NCI-H2227 (cell line): ENCODE measurements at regions not wholly inside any gene's neighbourhood (a gene's known extent, or its start where the extent isn't known, plus 50 kb on each side); places are given as distances from the start of the nearest gene placed in this dataset.

Experiments
- DNase-seq: peaks from one replicate; lab custom pipeline; 2025; ENCODE audit not compliant: unreplicated experiment; lab: John Stamatoyannopoulos, UW

DNA sequence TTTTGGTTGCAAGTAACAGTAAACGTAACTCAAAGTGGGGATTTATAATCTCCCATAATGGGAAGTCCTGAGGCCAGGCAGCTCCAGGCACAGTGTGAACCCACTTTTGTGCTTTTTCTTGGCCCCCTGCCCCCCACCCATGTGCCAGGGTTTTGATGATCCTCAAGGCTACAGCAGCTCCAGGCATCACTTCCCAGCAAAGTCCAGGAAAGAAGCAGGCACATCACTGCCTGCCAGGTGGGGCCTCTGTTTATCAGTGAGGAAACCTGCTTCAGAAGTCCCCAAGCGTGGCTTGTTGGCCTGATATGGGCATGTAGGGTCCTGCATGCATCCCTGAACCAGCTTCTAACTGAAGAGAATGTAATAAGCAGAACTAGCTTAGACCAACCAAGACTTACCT lies 299.2 kb upstream of the SKOR2 start:
- no peak for DNase-seq

DNA sequence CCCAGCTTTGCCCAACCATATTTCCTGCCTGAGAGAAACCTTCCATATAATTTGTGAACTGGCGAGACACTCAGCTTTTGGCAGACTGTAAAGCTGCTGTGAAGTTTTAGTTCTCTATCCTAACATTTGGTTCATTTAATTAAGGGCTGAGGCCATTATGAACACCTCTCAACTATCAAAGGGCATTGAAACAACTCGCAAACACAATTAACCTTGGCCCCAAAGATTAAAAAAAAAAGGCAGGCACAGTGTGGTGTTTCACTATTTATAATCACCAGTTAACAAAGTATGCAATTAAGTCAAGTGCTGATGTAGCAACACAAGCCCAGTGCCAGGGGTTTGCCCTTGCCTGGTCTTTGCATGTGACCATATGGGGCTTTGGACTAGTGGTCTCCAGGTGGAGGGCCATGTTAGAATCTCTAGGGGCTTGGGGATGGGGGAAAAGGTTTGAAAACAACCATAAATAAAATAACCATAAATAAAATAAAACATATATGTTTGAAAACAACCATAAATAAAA lies 297.6 kb upstream of the SKOR2 start:
- DNase-seq: peak; percentile 45

DNA sequence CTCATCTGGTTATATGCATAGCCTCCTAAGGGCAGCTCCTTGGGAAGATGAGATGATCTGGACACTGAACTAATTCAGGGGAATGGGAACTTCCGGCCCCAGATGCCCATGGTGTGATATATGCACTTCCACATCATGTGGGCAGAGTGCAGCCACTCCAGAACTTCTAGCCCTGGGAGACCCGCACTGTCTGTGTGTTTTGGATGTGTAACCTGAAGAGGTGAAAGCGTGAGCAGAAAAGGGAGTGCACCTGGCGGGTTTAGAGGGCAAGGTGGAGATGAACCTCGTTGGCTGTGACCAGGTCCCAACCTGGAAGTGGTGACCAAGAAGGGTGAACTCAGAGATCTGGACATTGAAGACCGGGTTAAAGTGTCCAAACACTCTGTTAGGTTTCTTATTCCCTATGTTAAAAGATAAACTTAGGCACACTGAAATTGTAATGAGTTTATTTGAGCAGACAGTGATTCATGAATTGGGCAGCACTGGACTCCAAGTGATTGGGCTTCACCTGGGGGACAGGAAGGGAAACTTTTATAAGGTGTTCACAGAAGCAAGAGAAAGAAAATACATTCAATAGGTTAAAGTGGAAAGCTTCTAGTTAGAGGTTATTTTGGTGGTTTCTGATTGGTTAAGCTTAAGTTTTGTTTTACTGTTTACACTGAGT lies 296.2 kb upstream of the SKOR2 start:
- no peak for DNase-seq

DNA sequence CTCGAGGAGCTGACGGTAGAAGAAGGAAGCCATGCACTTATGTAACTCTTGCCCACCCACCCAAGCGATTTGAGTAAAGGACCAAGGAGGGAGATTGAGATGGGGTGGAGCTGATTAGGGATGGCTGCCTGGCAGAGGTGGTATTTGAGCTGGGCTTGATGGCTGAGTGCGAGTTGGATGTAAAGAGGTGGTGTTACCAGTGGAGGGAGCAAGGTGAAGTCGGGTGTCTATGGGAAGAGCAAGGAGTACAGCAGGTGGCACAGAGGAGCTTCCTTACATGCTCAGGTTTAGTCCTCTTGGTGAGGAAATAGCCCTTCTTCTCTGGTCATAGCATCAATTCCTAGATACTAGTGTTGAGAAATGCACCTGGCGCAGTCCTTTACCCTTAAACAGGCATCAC lies 294.2 kb upstream of the SKOR2 start:
- no peak for DNase-seq

DNA sequence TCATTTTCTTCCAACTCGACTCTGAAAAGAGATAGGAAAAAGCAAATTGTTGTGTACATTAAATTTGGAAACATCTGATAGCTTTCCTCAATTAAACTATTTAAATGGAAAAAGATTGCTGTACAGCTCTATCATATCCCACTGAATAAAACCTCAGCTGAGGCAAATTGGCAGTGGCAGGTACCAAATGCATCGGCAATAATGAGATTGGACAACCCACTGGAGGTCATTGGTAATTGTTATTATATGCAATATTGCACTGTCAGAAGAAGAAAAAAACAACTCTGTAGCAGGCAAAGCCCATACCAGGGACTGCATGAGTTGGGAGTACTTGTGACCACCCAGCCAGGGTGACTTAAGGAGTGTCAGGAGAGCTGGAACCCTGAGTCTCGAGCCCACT lies 291.6 kb upstream of the SKOR2 start:
- no peak for DNase-seq

DNA sequence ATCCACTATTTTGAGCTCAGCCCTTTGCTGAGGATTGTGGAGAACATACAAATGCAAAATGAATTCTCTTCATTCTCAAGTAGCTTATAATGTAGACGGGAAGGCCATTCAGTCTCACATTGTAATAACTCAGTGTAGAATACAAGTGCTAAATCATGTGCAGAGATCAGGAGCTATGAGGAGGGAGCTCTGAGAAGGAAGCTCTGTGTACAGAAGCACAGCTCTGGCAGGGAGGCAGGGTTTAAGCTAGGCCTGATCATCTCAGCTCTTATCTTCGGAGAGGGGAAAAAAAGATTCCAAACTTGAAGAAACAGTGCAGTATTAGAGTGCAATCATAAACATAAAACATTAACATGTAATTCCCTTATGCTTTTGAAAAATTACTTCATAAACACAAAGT lies 291.1 kb upstream of the SKOR2 start:
- no peak for DNase-seq

DNA sequence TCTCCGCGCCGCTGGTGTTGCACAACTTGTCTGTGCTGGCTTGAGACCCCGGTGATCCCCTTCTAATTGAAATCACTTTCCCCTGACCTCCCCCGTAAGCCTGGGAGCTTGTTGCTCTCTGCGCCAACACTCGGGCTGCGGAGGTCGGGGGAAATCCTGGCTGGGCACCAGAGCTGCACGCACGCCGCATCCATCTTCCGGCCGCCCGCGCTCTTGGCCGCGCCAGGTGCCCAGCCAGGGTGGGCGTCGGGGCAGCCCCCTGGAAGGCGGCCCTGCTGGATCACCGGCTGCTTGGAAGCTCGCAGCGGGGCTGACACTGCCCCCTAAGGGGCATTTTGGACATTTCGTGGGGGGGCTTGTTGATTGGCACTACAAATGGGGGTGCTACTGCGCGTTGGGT lies 280.3 kb upstream of the SKOR2 start:
- DNase-seq: peak; percentile 32

DNA sequence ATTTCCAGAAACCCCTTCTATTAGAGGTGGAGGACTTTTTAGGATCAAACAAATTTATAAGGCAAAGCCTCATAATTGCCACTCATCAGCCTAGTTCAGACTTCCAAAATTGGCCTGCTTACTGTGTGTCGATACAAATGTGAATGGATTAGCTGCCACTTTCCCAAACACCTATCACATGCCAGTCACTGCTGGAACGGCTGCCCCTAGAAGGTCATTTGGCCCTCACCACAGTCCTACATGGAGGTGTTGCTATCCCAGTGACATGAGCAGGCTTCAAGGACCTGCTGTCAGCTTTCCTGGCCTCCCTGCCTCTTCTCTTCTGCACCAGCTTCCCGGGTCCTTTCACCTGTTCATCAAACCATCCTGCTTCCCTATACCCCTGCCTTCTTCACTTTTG lies 279.2 kb upstream of the SKOR2 start:
- no peak for DNase-seq

DNA sequence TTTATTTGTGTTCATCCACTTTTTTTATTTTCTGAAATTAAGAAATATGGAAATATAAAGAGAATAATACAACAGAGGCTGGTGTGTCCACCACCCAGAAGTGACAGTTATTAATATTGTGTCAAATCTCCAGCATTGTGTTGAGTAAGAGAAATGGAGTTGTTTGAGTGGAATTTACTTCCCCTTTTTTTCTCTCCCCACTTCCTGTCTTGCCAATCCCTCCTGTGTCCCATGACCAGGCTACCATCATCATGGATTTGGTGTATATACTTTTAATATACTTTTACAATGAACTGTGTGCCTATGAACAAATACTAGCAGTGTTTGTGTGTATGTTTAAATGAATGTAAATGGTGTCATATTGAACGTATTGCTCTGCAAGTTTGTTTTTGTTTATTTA lies 276.9 kb upstream of the SKOR2 start:
- DNase-seq: no peak

DNA sequence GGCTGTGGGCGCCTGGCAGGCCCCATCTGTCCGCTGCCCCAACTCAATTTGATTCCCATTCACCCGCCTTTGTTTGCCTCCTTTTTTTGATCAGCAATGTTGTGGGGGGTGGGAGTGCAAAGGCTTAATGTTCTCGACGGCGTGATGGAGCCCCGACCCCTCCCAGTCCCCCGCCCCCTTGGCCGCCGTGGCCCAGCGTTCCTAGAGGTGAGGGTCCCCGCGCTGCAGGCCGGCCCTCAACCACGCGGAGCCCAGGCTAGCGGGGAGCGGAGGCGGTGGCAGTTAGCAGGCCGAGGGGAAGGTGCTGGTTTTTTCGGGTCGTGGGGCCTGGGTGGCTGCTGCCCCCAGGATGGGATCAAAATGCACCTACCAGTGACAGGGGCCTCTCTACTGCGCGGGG lies 274.7 kb upstream of the SKOR2 start:
- DNase-seq: no peak

DNA sequence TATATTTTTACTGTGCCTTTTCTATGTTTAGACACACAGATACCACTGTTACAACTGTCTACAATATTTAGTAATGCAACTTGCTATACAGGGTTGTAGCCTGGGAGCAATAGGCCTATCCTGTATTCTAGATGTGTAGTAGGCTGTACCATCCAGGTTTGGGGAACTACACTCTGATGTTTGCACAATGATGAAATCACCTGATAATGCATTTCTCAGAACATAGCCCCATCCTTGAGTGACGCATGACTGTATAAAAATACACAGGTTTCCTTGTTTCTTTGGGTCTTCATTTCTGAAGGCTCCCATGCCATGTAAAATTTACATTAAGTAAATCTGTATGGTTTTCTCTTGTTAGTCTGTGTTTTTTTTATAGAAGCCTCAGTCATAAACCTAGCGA lies 270.9 kb upstream of the SKOR2 start:
- no peak for DNase-seq

DNA sequence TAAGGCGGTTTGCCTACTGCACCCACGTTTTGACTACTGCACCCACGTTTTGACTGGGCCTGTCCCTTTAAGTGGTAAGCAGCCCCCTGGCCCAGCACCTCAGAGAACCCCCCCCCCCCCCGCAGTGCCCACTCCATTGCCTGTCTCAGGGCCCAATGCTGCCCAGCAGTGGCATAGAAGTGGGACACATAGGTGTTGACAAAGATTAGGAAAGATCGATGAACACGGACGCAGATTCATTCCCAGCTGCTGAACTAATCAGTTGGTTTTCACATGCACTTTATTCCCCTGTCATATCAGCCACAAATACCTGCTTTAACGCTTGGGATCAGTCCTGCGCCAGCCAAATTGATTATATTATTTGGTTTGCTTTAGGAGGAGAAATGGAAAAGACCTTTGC lies 268.8 kb upstream of the SKOR2 start:
- DNase-seq: no peak

DNA sequence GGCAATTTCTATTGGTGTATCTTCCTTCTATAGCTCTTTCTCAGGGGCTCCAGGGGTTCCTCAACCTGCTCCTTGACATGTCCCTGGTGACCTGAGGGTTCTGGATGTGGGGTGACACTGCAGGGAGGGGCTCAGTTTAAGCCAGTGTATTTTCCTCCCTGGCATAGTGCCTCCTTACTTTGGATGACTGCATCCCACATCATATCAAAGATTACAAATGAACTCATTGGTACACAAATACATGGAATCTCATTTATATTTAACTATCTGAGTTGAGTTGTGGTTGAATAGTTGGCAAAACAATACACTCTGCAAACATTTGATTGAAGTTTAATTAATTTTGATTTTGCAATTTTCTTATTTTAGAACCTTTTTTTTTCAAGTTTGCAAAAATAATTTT lies 268.2 kb upstream of the SKOR2 start:
- no peak for DNase-seq

DNA sequence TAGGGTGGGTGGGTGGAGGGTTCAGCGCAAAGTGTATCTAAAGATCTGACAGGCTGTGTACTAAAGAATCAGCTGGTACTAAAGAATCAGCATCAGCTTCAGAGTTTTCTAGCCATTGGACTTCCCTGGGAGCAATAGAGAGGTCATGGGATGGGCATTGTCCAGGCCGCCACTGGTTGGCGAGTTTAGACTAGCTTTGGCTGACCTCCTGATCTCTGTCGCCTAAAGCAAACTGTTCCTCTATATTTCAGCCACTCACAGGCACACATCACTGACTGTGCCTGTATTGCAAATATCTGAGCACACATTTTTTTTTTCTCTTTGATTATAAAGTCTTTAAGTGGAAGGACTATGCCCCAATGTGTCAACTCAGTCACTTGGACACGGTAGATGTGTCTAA lies 267.8 kb upstream of the SKOR2 start:
- DNase-seq: no peak

DNA sequence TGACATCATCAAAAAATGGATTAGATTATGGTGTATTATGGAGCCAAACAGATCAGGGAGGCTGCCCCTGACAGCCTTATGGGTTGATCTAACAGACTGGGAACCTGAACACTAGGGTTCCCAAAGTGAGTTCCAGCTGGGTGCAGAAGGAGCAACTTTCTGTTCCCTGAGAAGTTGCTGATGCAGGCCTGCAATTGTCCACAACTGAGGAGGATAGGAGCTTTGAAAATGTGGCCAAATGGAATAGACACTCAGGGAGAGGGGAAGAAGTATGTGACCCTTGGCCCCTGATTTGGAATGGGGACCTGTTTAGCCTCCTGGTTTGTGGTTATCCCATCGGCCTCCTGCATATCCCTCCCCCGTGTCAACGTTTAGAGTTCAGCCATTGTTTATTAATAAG lies 262.2 kb upstream of the SKOR2 start:
- DNase-seq: no peak

DNA sequence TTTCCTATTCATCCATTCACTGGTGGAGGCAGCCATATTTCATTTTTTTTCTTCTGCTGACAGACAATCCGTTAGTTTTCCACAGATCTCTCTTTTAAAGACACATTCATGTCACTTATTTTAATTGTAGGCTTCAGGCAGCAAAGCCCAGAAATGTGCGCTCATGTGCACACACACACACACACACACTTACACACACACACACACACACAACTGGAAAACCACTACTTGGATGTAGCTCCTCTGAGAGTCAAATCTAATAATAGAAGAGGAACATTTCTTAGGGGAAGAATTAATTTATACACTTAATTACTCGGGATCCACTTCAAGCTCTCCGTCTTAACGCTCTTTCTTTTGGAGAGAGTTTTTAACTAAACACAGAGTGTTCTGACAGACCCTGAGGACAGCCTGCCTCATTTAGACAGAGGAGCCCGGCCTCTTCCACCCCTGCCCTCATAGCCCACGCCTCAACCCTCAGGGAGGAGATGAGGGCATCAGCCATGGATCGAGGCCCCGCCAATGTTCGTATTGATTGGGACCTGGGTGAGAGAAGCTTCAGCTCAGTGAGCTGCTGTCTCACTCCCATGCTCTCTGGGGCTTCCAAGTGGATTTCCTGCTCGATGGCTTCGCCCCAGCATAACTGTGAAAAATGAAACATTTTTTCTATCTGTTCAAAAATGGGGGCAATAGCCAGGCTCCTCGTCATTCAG lies 261.4 kb upstream of the SKOR2 start:
- DNase-seq: peak; percentile 67

DNA sequence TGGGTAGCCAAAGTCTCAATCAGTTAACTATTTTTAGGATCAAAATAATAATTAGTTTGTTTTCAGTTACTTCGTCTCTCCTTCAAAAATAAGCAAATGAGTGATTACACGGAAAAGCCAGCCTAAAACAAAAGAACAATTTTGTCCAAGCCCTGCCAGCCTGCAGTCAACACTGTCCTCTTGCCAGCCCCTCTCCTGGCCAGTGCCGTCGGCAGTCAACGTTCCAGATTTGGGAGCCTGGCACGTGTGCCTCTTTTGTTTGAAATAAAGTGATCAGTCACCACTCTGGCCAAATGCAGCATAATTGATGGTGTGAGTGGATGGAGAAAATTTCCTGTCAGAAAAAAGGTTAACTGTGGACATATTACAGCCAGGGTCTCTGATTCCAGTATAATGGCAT lies 260.6 kb upstream of the SKOR2 start:
- DNase-seq: no peak

DNA sequence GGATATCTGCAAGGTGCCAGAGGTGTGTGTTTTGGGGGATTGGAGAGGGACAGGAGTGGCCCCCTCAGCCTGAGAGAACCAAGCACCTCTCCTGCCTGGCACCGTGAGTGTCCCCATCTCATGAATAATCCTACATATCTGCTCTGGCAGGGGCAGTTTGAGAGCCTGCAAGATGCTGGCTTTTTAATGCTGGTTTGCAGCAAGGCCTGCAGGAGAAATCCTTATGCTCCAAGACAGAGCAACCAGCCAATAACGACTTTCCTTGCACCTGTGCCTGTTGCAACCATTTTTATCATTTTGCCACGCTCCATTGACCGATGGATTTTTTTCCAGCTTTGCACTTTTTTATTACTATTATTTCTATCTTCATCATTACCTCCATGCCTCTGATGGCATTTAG lies 259.4 kb upstream of the SKOR2 start:
- DNase-seq: no peak

DNA sequence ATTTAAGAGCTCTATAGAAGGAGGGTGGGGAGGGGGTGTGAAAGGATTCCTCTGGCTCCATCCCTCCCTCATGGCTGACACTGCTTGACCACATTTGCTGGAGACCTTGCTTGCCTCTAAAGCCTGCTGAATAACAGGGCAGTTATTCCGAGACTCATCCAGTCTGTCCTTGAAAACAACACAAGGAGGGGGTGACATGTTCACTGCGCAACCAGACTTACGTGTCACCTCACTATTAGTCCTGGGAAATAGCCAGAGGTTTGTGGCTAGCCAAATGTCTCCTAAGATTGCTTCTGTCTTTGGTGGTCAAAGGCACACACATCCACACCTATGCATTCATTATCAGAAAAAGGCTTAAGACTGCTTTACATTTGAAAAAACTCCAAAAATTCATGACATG lies 256.2 kb upstream of the SKOR2 start:
- DNase-seq: no peak

DNA sequence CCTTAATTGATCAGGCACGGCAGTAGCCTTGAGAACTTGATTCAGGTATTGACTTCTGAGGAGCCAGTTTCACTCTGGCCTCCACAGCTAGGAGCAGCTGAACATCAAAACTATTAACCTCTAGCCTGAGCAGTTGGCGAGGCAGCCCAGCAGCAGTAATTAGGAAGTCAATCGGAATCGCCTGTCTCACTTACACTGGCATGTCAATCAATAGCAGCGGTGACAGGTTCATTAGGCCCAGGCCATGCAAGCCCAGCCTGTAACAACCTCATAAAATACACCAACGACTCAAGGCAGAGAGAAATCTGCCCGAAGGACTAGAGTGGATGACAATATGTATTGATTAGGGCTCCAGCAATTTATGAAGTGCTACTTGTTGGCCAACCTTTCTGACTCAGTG lies 255.4 kb upstream of the SKOR2 start:
- no peak for DNase-seq

DNA sequence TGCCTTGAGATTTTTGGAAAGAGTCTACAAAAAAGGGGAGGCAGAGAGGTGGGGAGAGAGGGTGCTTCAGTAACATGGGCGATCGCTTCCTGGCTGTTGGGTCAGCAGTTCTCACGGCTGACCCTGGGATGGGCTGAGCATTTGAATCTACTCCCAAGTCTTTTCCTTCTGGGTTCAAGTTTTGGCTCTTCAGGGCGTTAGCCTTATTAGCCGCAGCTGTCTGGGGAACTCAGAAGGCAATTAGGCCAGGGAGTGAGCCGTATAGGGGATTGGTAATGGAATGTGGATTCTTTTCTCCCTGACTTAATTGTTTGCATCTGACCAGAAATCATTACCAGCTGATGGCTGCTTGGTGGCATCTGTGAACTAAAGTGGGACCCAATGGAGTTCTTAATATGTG lies 250.5 kb upstream of the SKOR2 start:
- DNase-seq: no peak

DNA sequence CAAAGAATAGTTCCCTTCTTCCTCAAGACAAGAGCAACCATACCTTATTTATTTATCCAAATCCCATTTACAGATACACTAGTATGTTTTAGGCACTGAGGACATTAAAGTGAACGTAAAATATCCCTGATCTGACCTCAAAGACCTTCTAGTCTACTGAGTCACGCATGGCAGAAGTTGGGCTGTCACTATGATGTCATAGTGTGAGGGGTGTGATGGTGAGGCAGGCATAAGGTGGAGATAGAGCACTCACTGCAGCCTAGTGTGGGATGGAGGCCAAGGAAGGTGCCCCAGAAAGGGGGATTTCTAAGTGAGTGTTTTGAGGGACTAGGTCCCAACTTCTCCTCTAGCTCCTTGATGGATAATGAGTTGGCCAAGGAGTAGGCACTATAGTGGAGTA lies 249.5 kb upstream of the SKOR2 start:
- DNase-seq: no peak

DNA sequence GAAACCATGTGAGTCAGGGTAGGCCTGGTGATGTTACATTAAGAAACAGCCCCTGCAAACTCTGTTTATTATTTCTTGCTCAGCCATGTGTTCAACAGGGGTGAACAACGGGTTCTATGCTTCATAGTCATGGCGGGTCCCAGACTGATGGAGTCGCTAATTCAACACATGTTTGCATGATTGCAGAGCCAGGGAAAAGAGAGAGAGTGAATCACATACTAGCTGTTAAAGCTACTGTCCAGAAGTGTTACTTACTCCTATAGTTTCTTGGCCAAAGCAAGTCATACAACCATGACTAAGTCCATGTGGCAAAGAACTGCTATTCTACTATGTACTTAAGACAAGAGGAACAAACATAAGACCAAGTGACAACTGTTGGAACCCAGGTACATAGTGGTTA lies 241.2 kb upstream of the SKOR2 start:
- DNase-seq: no peak
